ENCODE measurements at regions not wholly inside any gene's neighbourhood (a gene's known extent, or its start where the extent isn't known, plus 50 kb on each side); places are given as distances from the start of the nearest gene placed in this dataset.

DNA sequence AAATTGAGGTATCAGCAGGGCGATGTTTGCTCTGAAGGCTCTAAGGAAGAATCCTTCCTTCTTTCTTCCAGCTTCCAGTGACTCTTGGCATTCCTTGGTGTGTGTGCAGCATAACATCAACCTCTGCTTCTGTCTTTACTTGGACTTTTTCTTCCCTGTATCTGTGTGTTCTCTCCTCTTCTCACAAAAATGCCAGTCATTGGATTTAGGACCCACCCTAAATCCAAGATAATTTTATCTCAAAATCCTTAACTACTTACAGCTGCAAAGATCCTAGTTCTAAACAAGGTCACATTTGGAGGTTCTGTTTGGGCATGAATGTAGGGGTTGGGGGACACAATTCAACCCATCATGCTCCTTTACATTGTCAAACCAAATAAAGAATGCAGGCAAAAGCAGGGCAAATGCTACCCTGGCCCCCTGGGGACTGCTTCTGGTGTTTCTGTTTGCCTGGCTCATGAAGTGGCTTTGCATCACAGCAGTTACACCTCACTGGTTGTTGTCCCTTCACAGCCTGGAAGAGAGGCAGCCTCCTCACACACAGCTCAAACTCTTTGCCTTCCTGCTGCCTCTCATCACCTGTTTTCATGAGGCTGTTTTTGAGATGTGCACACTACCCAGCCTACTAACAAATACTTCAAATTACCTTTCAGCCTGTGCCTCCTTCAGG is 64.8 kb upstream of the PLCXD3 start:
- Histone ChIP-seq H3K27ac (no peak overlapping the region), H3K4me3 (no peak overlapping the region), H3K36me3 (no peaks in the 10 kb centered on the region), H3K9me3 (no peaks in the 10 kb centered on the region), H3K4me1 (no peaks in the 10 kb centered on the region), H3K27me3 (no peaks in the 10 kb centered on the region)
- TF ChIP-seq, protein P1, sequence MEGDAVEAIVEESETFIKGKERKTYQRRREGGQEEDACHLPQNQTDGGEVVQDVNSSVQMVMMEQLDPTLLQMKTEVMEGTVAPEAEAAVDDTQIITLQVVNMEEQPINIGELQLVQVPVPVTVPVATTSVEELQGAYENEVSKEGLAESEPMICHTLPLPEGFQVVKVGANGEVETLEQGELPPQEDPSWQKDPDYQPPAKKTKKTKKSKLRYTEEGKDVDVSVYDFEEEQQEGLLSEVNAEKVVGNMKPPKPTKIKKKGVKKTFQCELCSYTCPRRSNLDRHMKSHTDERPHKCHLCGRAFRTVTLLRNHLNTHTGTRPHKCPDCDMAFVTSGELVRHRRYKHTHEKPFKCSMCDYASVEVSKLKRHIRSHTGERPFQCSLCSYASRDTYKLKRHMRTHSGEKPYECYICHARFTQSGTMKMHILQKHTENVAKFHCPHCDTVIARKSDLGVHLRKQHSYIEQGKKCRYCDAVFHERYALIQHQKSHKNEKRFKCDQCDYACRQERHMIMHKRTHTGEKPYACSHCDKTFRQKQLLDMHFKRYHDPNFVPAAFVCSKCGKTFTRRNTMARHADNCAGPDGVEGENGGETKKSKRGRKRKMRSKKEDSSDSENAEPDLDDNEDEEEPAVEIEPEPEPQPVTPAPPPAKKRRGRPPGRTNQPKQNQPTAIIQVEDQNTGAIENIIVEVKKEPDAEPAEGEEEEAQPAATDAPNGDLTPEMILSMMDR (IDR thresholded peaks at IDR 0.05): no peak
- ATAC-seq (no peak), DNase-seq (no peak)
- WGBS, 2 donors: 84 to 88% methylated on average over 1 of the region's 1 CpG
- intact Hi-C loops (cut with DNase I): no loop called here

DNA sequence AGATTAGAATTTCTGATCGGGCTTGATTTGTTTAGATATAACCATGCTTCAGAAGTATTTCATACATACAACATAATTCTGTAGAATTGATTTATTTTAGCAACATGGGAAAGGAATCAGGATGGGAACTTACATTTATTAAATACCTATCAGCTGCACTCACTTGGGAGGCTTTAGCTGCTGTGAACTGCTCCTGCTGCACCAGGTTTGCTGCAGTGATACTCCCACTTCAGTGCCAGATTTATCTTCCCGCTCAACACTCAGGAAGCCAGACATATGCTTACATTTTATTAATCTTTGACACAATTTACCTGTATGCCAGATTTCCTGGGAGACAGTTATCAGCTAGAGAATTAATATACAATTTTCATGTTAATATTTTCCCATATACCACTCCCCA is 64.0 kb upstream of the PLCXD3 start:
- Histone ChIP-seq H3K4me1 (no peaks in the 10 kb centered on the region), H3K9me3 (no peaks in the 10 kb centered on the region), H3K27ac (no peak overlapping the region), H3K36me3 (no peaks in the 10 kb centered on the region), H3K4me3 (no peak overlapping the region), H3K27me3 (no peaks in the 10 kb centered on the region)
- DNase-seq (no peak), ATAC-seq (no peak)
- TF ChIP-seq, protein P1 (IDR thresholded peaks at IDR 0.05): no peak
- WGBS, 2 donors: 68 to 83% methylated on average over 2 of the region's 2 CpGs
- intact Hi-C loops (cut with DNase I): no loop called here

All from heart right ventricle (tissue), 16 donors.